GM12873 (cell line): ENCODE measurements at regions not wholly inside any gene's neighbourhood (a gene's known extent, or its start where the extent isn't known, plus 50 kb on each side); places are given as distances from the start of the nearest gene placed in this dataset.

Source experiments
- CTCF ChIP-seq: IDR thresholded peaks from 2 replicates; pipeline ENCODE4 v1.5.1; 2012; ENCODE audit warnings: low read depth, mild to moderate bottlenecking, moderate library complexity, low read length, control low read depth; ENCODE audit not compliant: insufficient read depth; ENCODE audit errors: missing control alignments

- TF ChIP-seq CTCF, result no peak
These were observed 89.7 kb upstream of the OSMR start for GRCh38 chr5:38756068-38756467.

GRCh38 chr5:38757451-38758245, 88.2 kb upstream of the OSMR start:
- TF ChIP-seq CTCF, result no peak

- no peak for TF ChIP-seq CTCF
These were observed 86.8 kb upstream of the OSMR start for GRCh38 chr5:38758774-38759600.

- TF ChIP-seq CTCF, result no peak
These were observed 80.8 kb upstream of the OSMR start for GRCh38 chr5:38764937-38765391.

- TF ChIP-seq CTCF, result no peak
These were observed 80.4 kb upstream of the OSMR start for GRCh38 chr5:38765399-38765861.

- no peak for TF ChIP-seq CTCF
These were observed 79.7 kb upstream of the OSMR start for GRCh38 chr5:38766151-38766550.
